Upper lobe of left lung (tissue), 4 donors: ENCODE measurements at regions not wholly inside any gene's neighbourhood (a gene's known extent, or its start where the extent isn't known, plus 50 kb on each side); places are given as distances from the start of the nearest gene placed in this dataset.

ENCODE experiments used
- CTCF ChIP-seq, 6 experiments: fragments of 450-650 bp in 4 of 6; fragments of 200-600 bp in 2 of 6; sonication (generic) in 2 of 6; IDR thresholded peaks; one replicate each; pipeline ENCODE4 v1.5.1; 2016 to 2019; ENCODE audit warnings: antibody characterized with exemption in 6 of 6
- POLR2AphosphoS5 ChIP-seq, 2 donors: sonication (generic); formaldehyde crosslinking; IDR thresholded peaks; one replicate each; pipeline ENCODE4 v1.5.1; 2017; ENCODE audit warnings: antibody characterized with exemption in 2 of 2

GRCh38 chr20:50301165-50301564 is 110.5 kb downstream of the CEBPB start:
- TF ChIP-seq CTCF (IDR thresholded peaks at IDR 0.05) (no peak), POLR2AphosphoS5 (IDR thresholded peaks at IDR 0.05) (no peak)
